ENCODE measurements at regions not wholly inside any gene's neighbourhood (a gene's known extent, or its start where the extent isn't known, plus 50 kb on each side); places are given as distances from the start of the nearest gene placed in this dataset.

DNA sequence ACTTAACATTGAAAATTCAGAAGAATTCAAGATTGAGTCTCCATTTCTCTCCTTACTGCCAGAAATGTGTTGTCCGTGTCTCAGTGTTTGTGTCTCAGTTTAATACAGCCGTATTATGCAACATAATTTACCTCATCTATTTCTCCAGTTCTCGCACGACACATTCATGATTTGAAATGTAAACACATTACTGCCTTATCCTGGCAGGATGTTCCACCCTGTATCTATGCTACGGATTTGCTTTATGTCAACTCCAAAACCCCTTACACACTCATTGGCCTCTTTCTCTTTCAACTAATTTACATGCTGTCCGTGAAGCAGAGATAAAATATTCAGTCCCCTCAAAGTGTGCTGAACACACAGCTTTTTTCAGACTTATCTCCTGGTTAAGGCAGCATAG lies 653.7 kb upstream of the SEMA3D start:
- TF ChIP-seq POLR2A (IDR thresholded peaks at IDR 0.05): no peak
- TF ChIP-seq, protein P1, sequence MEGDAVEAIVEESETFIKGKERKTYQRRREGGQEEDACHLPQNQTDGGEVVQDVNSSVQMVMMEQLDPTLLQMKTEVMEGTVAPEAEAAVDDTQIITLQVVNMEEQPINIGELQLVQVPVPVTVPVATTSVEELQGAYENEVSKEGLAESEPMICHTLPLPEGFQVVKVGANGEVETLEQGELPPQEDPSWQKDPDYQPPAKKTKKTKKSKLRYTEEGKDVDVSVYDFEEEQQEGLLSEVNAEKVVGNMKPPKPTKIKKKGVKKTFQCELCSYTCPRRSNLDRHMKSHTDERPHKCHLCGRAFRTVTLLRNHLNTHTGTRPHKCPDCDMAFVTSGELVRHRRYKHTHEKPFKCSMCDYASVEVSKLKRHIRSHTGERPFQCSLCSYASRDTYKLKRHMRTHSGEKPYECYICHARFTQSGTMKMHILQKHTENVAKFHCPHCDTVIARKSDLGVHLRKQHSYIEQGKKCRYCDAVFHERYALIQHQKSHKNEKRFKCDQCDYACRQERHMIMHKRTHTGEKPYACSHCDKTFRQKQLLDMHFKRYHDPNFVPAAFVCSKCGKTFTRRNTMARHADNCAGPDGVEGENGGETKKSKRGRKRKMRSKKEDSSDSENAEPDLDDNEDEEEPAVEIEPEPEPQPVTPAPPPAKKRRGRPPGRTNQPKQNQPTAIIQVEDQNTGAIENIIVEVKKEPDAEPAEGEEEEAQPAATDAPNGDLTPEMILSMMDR (IDR thresholded peaks at IDR 0.05): no peak
- TF ChIP-seq POLR2AphosphoS5 (IDR thresholded peaks at IDR 0.05): no peak

Measured in breast epithelium (tissue), 3 donors.